ENCODE measurements at regions not wholly inside any gene's neighbourhood (a gene's known extent, or its start where the extent isn't known, plus 50 kb on each side); places are given as distances from the start of the nearest gene placed in this dataset.

DNA sequence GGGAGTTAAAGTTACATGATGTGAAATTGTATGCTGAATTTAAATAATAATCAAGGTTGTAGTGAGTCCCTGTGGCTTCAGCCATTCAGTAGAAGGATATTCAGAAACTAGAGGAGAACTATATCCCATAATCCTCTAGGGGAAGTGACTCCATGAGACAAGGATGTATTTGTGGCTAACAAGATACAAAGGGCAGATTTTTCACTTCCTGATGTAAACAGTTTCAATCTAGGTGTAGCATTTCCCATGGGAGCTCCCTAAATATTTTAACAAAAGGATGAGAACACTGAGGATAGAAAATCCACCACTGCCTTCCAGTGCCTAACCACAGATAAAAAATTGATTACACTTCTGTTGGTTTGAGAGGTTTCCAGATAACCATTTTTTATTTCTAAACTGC is 435.4 kb upstream of the TENM3 start:
- no peaks in the 10 kb centered on the region for H4K20me1 ChIP-seq (ENCODE audit: insufficient read depth, low read length)
- no peaks in the 10 kb centered on the region for H3K9me3 ChIP-seq (ENCODE audit: control insufficient read depth, insufficient read depth, low read length)
- no peak overlapping the region for H3K14ac ChIP-seq (replicated peaks; ENCODE audit: low read depth, low read length)
- H2BK120ac ChIP-seq (ENCODE audit: low read depth, low read length), result no peak overlapping the region
- no peaks in the 10 kb centered on the region for H3K79me1 ChIP-seq (ENCODE audit: low read depth in 1 of 2, low read length in 2 of 2)
- no peak overlapping the region for H2BK5ac ChIP-seq (ENCODE audit: low read depth, low read length, poor library complexity, severe bottlenecking)
- ChIA-PET CTCF (no interaction called here), POLR2A (ENCODE audit: unreplicated experiment) (interaction anchor here (0.6 kb wide), 1 partner anchor 204 kb away, joined by 4 read pairs; no protein-coding TSS in a partner anchor)
- no peak overlapping the region for H4K5ac ChIP-seq (ENCODE audit: low read depth, low read length)
- H3K18ac ChIP-seq (ENCODE audit: low read depth, low read length), result no peak overlapping the region
- H2AFZ ChIP-seq (replicated peaks; ENCODE audit: low read length, poor library complexity), result no peak overlapping the region
- ATAC-seq (ENCODE audit: low read depth), result no peak
- no peaks in the 10 kb centered on the region for H3K27me3 ChIP-seq (ENCODE audit: control insufficient read depth, insufficient read depth, low read length)
- no peak overlapping the region for H4K8ac ChIP-seq (ENCODE audit: low read depth in 2 of 2, low read length in 2 of 2)
- no peak overlapping the region for H2BK20ac ChIP-seq (ENCODE audit: low read depth, low read length)
- H3K4ac ChIP-seq (ENCODE audit: low read depth, low read length), result no peak overlapping the region
- no peak overlapping the region for H3K4me2 ChIP-seq (ENCODE audit: low read depth, low read length)
- dilution Hi-C loops (cut with HindIII; ENCODE audit: low sequenced_read_pairs, unreplicated experiment), result no loop called here
- no peak overlapping the region for H3K27ac ChIP-seq (ENCODE audit: insufficient read depth, low read length)
- H3K9me1 ChIP-seq (ENCODE audit: insufficient read depth, low read length), result no peaks in the 10 kb centered on the region
- in situ Hi-C loops (cut with MboI; ENCODE audit: low sequenced_read_pairs), result no loop called here
- H4K91ac ChIP-seq (ENCODE audit: insufficient read depth, low read depth, low read length), result no peak overlapping the region
- no peak for TF ChIP-seq RAD21 (IDR thresholded peaks at IDR 0.05; ENCODE audit: low read length)
- TF ChIP-seq BHLHE40 (IDR thresholded peaks at IDR 0.05; ENCODE audit: low read depth, low read length), result no peak
- TF ChIP-seq POLR2A (IDR thresholded peaks at IDR 0.05; ENCODE audit: low read depth, low read length), result no peak
- TF ChIP-seq, protein P1, sequence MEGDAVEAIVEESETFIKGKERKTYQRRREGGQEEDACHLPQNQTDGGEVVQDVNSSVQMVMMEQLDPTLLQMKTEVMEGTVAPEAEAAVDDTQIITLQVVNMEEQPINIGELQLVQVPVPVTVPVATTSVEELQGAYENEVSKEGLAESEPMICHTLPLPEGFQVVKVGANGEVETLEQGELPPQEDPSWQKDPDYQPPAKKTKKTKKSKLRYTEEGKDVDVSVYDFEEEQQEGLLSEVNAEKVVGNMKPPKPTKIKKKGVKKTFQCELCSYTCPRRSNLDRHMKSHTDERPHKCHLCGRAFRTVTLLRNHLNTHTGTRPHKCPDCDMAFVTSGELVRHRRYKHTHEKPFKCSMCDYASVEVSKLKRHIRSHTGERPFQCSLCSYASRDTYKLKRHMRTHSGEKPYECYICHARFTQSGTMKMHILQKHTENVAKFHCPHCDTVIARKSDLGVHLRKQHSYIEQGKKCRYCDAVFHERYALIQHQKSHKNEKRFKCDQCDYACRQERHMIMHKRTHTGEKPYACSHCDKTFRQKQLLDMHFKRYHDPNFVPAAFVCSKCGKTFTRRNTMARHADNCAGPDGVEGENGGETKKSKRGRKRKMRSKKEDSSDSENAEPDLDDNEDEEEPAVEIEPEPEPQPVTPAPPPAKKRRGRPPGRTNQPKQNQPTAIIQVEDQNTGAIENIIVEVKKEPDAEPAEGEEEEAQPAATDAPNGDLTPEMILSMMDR (conservative IDR thresholded peaks at IDR 0.05; ENCODE audit: low read depth, low read length), result no peak
- no peak for TF ChIP-seq RFX5 (IDR thresholded peaks at IDR 0.05; ENCODE audit: low read depth, low read length)
- TF ChIP-seq, protein P2, sequence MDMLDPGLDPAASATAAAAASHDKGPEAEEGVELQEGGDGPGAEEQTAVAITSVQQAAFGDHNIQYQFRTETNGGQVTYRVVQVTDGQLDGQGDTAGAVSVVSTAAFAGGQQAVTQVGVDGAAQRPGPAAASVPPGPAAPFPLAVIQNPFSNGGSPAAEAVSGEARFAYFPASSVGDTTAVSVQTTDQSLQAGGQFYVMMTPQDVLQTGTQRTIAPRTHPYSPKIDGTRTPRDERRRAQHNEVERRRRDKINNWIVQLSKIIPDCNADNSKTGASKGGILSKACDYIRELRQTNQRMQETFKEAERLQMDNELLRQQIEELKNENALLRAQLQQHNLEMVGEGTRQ (IDR thresholded peaks at IDR 0.05; ENCODE audit: low read depth, low read length), result no peak
- TF ChIP-seq MAFK (IDR thresholded peaks at IDR 0.05; ENCODE audit: low read depth, low read length), result no peak
- TF ChIP-seq CEBPB (IDR thresholded peaks at IDR 0.05; ENCODE audit: low read depth, low read length), result no peak
- TF ChIP-seq NFE2L2 (IDR thresholded peaks at IDR 0.05; ENCODE audit: low read depth, low read length), result no peak
- TF ChIP-seq RCOR1 (IDR thresholded peaks at IDR 0.05; ENCODE audit: insufficient replicate concordance, low read length), result no peak
- no peak for TF ChIP-seq CHD1 (IDR thresholded peaks at IDR 0.05; ENCODE audit: low read depth, low read length)
- no peak for TF ChIP-seq FOS (IDR thresholded peaks at IDR 0.05; ENCODE audit: low read depth, low read length)
- no peak for TF ChIP-seq MAZ (IDR thresholded peaks at IDR 0.05; ENCODE audit: borderline replicate concordance, low read depth, low read length)
- TF ChIP-seq SMC3 (IDR thresholded peaks at IDR 0.05; ENCODE audit: low read depth, low read length), result no peak
- TF ChIP-seq, protein P3, sequence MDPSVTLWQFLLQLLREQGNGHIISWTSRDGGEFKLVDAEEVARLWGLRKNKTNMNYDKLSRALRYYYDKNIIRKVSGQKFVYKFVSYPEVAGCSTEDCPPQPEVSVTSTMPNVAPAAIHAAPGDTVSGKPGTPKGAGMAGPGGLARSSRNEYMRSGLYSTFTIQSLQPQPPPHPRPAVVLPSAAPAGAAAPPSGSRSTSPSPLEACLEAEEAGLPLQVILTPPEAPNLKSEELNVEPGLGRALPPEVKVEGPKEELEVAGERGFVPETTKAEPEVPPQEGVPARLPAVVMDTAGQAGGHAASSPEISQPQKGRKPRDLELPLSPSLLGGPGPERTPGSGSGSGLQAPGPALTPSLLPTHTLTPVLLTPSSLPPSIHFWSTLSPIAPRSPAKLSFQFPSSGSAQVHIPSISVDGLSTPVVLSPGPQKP (IDR thresholded peaks at IDR 0.05; ENCODE audit: borderline replicate concordance, low read depth, low read length), result no peak
- no peak for TF ChIP-seq MXI1 (IDR thresholded peaks at IDR 0.05; ENCODE audit: borderline replicate concordance, low read depth, low read length)
- no peak overlapping the region for H3K56ac ChIP-seq (ENCODE audit: extremely low read depth, insufficient read depth, low read length)
- H2BK15ac ChIP-seq (ENCODE audit: low read depth, low read length), result no peak overlapping the region
- no peak overlapping the region for H2AK5ac ChIP-seq (ENCODE audit: low read depth, low read length)
- no peak overlapping the region for H3K23ac ChIP-seq (ENCODE audit: low read depth, low read length)
- no TSS peak for BruUV-seq (replicated peaks)
- H3K36me3 ChIP-seq (ENCODE audit: control insufficient read depth, insufficient read depth, low read length), result no peaks in the 10 kb centered on the region
- no peak overlapping the region for H2AK9ac ChIP-seq (replicated peaks; ENCODE audit: low read depth, low read length, poor library complexity)
- H3K4me3 ChIP-seq (ENCODE audit: insufficient read depth, low read depth, low read length), result no peak overlapping the region
- peak; percentile 66 for DNase-seq
- H3K9ac ChIP-seq (ENCODE audit: low read depth, low read length), result no peak overlapping the region
- H3K4me1 ChIP-seq (ENCODE audit: control insufficient read depth, insufficient read depth, low read length), result no peaks in the 10 kb centered on the region
- intact Hi-C loops (cut with micrococcal nuclease), result no loop called here

Data from IMR-90 (cell line).